GM19455 (cell line): ENCODE measurements at regions not wholly inside any gene's neighbourhood (a gene's known extent, or its start where the extent isn't known, plus 50 kb on each side); places are given as distances from the start of the nearest gene placed in this dataset.
"Not testable (repeated sequence)": the region's sequence is repeated elsewhere in the genome, so short reads cannot be mapped to it uniquely, and the experiment has no call there.

Experiments
- ATAC-seq: cut with Tn5 transposase; IDR thresholded peaks from one replicate; pipeline ENCODE4 v1.9.1; 2021; ENCODE audit not compliant: unreplicated experiment

- no peak for ATAC-seq
Observed at GRCh38 chr3:66552846-66553245, 52.0 kb upstream of the LRIG1 start.

- no peak for ATAC-seq
Observed at GRCh38 chr3:66553441-66554113, 52.8 kb upstream of the LRIG1 start.

- no peak for ATAC-seq
Observed at GRCh38 chr3:66554178-66554577, 53.4 kb upstream of the LRIG1 start.

- ATAC-seq = no peak
Observed at GRCh38 chr3:66555214-66555844, 54.5 kb upstream of the LRIG1 start.

GRCh38 chr3:66557170-66557569 lies 56.3 kb upstream of the LRIG1 start:
- ATAC-seq = no peak

- not testable (repeated sequence) for ATAC-seq
Observed at GRCh38 chr3:66559924-66560323, 59.1 kb upstream of the LRIG1 start.

GRCh38 chr3:66561367-66561766 lies 60.5 kb upstream of the LRIG1 start:
- ATAC-seq = no peak

- ATAC-seq = no peak
Observed at GRCh38 chr3:66565301-66565700, 64.5 kb upstream of the LRIG1 start.

GRCh38 chr3:66567077-66567476 lies 66.3 kb upstream of the LRIG1 start:
- ATAC-seq = no peak

GRCh38 chr3:66572090-66572675 lies 71.4 kb upstream of the LRIG1 start:
- ATAC-seq = no peak

GRCh38 chr3:66572938-66573710 lies 72.3 kb upstream of the LRIG1 start:
- ATAC-seq = no peak

GRCh38 chr3:66574091-66574490 lies 73.3 kb upstream of the LRIG1 start:
- no peak for ATAC-seq

GRCh38 chr3:66577426-66578203 lies 76.8 kb upstream of the LRIG1 start:
- no peak for ATAC-seq

GRCh38 chr3:66581256-66581655 lies 80.4 kb upstream of the LRIG1 start:
- no peak for ATAC-seq

GRCh38 chr3:66582721-66583423 lies 82.0 kb upstream of the LRIG1 start:
- peak; percentile 86 for ATAC-seq

- ATAC-seq = no peak
Observed at GRCh38 chr3:66583424-66584040, 82.7 kb upstream of the LRIG1 start.

- no peak for ATAC-seq
Observed at GRCh38 chr3:66585520-66586095, 84.8 kb upstream of the LRIG1 start.

- no peak for ATAC-seq
Observed at GRCh38 chr3:66586853-66587252, 86.0 kb upstream of the LRIG1 start.

GRCh38 chr3:66588340-66588847 lies 87.6 kb upstream of the LRIG1 start:
- ATAC-seq = no peak
